ENCODE measurements at regions not wholly inside any gene's neighbourhood (a gene's known extent, or its start where the extent isn't known, plus 50 kb on each side); places are given as distances from the start of the nearest gene placed in this dataset.

DNA sequence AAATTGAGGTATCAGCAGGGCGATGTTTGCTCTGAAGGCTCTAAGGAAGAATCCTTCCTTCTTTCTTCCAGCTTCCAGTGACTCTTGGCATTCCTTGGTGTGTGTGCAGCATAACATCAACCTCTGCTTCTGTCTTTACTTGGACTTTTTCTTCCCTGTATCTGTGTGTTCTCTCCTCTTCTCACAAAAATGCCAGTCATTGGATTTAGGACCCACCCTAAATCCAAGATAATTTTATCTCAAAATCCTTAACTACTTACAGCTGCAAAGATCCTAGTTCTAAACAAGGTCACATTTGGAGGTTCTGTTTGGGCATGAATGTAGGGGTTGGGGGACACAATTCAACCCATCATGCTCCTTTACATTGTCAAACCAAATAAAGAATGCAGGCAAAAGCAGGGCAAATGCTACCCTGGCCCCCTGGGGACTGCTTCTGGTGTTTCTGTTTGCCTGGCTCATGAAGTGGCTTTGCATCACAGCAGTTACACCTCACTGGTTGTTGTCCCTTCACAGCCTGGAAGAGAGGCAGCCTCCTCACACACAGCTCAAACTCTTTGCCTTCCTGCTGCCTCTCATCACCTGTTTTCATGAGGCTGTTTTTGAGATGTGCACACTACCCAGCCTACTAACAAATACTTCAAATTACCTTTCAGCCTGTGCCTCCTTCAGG is 64.8 kb upstream of the PLCXD3 start:
- no peak overlapping the region for H3K4me3 ChIP-seq (ENCODE audit: low read depth, low read length)
- TF ChIP-seq, protein P1, sequence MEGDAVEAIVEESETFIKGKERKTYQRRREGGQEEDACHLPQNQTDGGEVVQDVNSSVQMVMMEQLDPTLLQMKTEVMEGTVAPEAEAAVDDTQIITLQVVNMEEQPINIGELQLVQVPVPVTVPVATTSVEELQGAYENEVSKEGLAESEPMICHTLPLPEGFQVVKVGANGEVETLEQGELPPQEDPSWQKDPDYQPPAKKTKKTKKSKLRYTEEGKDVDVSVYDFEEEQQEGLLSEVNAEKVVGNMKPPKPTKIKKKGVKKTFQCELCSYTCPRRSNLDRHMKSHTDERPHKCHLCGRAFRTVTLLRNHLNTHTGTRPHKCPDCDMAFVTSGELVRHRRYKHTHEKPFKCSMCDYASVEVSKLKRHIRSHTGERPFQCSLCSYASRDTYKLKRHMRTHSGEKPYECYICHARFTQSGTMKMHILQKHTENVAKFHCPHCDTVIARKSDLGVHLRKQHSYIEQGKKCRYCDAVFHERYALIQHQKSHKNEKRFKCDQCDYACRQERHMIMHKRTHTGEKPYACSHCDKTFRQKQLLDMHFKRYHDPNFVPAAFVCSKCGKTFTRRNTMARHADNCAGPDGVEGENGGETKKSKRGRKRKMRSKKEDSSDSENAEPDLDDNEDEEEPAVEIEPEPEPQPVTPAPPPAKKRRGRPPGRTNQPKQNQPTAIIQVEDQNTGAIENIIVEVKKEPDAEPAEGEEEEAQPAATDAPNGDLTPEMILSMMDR (IDR thresholded peaks at IDR 0.05; ENCODE audit: insufficient read depth, low read depth, low read length, missing control alignments) = no peak
- no peak for DNase-seq (ENCODE audit: low read depth)

DNA sequence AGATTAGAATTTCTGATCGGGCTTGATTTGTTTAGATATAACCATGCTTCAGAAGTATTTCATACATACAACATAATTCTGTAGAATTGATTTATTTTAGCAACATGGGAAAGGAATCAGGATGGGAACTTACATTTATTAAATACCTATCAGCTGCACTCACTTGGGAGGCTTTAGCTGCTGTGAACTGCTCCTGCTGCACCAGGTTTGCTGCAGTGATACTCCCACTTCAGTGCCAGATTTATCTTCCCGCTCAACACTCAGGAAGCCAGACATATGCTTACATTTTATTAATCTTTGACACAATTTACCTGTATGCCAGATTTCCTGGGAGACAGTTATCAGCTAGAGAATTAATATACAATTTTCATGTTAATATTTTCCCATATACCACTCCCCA is 64.0 kb upstream of the PLCXD3 start:
- TF ChIP-seq, protein P1 (IDR thresholded peaks at IDR 0.05; ENCODE audit: insufficient read depth, low read depth, low read length, missing control alignments) = no peak
- DNase-seq (ENCODE audit: low read depth) = no peak
- H3K4me3 ChIP-seq (ENCODE audit: low read depth, low read length) = no peak overlapping the region

Data from GM12865 (cell line).